ENCODE measurements at regions not wholly inside any gene's neighbourhood (a gene's known extent, or its start where the extent isn't known, plus 50 kb on each side); places are given as distances from the start of the nearest gene placed in this dataset.
"Not testable (repeated sequence)": the region's sequence is repeated elsewhere in the genome, so short reads cannot be mapped to it uniquely, and the experiment has no call there.

DNA sequence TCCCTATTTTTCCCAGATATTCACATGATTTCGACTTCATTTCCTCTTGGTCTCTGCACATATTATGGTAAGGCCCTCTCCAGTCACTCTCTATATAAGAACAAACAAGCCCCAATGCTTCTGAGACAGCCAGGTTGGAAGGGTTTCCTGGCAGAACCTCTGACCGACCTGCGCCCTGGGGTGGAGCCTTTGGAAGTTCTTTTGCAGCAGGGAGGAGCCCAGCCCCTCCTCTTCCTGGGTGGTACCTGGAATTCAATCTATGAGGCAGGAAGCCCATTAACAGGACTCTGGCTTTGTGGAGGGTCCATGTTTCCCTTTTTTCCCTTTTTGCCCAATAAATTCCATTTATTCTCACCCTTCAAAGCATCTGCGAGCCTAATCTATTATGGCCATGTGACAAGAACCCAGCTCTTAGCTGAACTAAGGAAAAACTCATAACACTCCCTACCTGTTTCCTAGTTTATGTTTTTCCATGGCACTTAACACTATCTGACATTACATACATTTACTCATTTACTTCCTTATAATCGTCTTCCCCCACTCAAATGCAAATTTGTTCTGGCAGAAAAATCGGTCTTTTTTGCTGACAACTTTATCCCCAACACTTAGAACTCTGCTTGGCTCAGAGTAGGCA lies 92.5 kb upstream of the FRMD4A start:
- no peak for DNase-seq

GRCh38 chr10:14422431-14422830 lies 91.7 kb upstream of the FRMD4A start:
- DNase-seq: no peak

DNA sequence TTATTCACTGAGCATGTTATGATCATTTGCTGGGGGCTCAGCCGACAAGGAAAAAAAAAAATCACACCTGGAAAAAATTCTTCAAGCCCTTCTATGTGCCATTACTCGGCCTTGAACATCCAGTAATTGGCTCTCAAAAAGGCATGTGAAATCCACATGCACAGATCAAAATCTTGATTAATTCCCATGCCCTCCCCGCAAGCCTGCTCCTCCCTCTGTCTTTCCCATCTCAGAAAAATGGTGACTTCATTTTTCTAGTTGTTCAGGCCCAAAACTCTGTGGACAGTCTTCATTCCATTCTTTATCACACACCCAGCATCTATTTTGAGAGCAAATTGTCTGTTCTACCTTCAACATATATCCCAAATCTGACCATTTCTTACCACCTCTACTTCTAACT lies 91.2 kb upstream of the FRMD4A start:
- DNase-seq: no peak

DNA sequence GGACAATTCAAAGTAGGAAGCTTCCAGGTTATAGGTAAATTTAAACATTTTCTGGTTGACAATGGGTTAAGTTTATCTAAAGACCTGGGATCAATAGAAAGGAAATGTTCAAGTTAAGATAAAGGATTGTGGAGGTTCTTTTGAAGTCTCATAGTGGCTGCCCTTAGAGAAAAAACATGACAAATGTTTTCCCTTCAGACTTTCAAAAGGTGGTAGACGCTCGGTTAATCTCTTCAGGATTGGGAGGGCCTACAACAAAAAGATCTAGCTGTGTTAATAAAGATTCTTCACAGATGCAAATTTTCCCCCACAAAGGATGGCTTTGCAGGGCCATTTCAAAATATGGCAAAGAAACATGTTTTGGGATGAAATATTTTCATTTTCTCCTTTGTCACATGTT lies 86.6 kb upstream of the FRMD4A start:
- DNase-seq: not testable (repeated sequence)

DNA sequence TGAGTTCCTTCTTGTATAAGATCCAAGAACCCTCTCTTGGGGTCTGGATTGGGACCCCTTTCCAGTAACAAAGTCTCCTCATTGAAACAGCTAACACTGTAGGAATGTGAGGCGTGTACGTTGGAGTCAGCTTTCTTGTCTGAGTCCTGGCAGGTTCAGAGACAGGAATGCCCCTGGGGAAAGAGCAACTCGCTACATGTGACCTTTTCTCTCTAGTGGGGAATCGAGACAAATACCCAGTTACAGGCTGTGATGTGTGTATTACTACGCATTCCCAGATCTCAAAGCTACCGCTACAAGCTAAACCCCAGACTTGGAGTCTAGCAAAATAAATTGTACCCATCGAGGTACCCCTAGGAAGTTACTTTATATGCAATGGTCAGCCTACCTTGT lies 85.6 kb upstream of the FRMD4A start:
- no peak for DNase-seq

DNA sequence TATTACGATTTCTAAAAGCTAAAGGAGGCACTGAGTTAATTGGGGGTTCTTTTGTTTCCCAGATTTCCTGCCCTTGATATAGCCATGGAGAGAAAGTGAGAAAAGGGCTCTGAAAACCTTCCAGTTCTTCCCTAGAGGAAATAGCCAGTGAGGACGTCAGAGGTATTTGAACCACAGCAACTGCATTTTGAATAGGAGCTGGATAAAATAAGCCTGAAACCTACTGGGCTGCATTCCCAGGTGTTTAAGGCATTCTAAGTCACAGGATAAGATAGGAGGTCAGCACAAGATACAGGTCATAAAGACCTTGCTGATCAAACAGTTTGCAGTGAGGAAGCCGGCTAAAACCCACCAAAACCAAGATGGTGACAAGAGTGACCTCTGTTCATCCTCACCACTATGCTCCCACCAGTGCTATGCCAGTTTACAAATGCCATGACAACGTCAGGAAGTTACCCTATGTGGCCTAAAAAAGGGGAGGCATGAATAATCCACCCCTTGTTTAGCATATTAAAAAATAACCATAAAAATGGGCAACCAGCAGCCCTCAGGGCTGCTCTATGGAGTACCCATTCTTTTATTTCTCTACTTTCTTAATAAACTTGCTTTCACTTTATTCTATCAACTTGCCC lies 85.1 kb upstream of the FRMD4A start:
- no peak for DNase-seq

GRCh38 chr10:14414901-14415300 lies 84.2 kb upstream of the FRMD4A start:
- DNase-seq: no peak

DNA sequence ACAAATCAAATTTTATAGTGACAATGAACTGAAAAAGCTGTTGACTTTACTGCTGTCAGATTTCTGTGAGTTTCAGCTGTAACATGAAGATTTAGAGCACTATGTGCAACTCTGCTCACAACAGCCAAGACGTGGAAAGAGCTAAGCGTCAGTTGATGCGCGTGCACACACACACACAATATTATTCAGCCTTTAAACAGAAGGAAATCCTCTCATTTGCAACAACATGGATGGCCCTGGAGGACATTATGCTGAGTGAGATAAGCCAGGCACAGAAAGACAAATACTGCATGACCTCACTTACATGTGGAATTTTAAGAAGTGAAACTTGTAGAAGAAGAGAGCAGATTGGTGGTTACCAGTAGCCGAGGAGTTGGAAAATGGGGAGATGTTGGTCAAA lies 82.8 kb upstream of the FRMD4A start:
- no peak for DNase-seq

DNA sequence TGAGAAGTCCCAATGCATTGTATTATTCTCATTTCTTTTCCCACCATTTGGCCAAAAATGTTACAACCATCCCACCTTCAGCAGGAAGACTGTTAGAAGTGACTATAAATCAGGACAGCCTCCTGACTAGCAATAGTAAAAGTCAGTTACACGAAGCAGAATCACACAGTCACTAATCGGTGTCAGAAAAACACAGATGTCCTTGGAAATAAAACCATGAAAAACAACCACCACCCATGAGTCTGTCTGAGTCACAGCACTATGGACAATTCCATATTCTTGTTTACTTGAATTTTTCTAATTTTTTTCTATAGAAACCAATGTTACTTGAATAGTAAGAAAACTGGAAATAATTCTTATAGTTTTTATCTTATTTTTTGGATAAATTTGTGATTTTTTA lies 81.9 kb upstream of the FRMD4A start:
- DNase-seq: no peak

GRCh38 chr10:14409856-14410458 lies 79.2 kb upstream of the FRMD4A start:
- DNase-seq: no peak

GRCh38 chr10:14409247-14409646 lies 78.5 kb upstream of the FRMD4A start:
- no peak for DNase-seq

DNA sequence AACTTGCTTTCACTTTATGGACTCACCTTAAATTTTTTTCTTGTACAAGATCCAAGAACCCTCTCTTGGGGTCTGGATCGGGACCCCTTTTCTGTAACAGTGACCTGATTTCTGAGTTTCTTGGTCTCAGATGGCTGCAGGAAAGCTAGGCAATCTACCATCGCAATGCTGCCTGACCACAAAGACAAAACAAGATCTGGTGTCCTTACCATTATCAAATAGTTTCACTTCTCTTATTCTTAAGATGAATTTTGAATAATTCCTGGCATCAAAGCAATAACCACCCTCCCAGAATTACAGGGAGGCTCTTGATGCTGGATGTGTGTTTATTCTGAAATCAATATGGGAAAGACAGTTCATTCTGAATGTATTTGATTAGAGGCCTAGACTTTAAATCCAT lies 77.4 kb upstream of the FRMD4A start:
- DNase-seq: no peak

- DNase-seq: no peak
Measured at GRCh38 chr10:14407567-14407966, 76.8 kb upstream of the FRMD4A start.

- no peak for DNase-seq
Measured at GRCh38 chr10:14405076-14406065, 74.6 kb upstream of the FRMD4A start.

GRCh38 chr10:14403881-14404623 lies 73.3 kb upstream of the FRMD4A start:
- DNase-seq: no peak

GRCh38 chr10:14403359-14403758 lies 72.6 kb upstream of the FRMD4A start:
- no peak for DNase-seq

DNA sequence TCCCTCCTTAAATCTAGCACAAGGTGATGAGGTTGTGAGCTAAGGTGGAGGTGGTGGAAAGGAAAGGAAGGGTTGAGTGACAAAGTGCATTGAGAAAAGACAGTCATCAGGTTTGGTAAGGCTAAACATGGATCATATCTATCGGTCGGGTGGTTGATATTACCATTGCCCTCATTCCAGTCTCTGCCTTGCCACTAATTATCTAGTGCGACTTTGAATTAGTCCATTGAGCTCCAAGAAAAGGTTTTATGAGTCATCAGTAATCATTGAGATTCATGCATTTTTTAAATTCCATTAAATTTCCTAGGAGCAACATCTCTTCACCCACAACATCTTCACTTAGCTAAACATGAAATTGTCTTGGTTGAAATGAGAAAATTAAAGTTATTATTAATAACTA lies 68.9 kb upstream of the FRMD4A start:
- no peak for DNase-seq

DNA sequence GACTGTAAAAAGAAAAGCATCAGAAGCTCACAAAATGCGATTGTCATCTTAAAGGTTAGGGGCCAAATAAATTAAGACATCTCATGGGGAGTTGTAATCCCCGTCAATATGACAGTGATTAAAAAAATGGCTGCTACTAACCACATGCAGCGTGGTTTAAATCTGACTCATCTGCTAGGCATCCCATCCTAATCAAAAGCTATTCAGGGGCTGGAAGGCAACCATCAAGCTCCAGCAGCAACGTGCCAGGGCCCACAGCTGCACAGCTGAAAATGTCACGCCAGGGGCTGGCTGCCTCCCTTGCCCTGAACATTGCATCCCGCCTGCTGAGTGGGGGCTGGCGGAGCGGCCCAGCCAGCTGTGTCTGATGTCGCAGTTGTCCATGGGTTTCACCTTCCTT lies 66.3 kb upstream of the FRMD4A start:
- peak; percentile 62 for DNase-seq

- DNase-seq: no peak
Measured at GRCh38 chr10:14396411-14397048, 65.8 kb upstream of the FRMD4A start.

DNA sequence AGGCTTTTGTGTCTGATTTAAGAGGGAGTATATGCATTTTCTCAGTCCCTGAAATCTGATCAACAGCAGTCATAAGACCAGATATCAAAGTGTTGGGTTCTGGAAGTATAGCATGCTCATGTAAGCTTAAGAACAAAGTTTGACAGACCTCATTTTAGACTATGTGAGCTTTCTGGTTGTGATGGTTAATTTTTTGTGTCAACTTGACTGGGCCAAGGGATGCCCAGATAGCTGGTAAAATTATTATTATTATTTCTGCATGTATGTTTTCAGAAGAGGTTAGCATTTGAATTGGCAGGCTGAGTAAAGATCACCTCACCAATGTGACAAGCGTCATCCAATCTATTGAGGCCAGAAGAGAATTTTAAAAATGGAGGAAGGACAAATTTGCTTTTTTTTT lies 63.5 kb upstream of the FRMD4A start:
- no peak for DNase-seq

DNA sequence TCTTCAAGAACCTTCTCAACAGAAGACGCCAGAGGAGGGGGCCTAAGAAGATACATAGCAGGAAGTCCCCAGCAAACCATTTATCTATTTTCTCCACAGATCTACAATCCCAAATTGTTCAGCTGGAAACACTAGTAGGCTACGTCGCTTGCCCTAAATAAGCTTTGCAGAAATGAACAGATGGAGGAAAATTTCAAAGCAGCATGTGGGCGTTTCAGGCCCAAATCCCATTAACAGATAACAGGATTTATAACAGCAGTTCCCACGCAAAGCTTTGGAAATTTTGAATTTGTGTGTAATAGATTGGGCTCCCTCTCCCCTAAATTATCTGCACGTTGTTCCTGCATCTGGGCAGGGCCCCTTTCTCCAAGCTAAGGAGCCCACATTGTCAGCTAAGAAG lies 60.6 kb upstream of the FRMD4A start:
- no peak for DNase-seq

DNA sequence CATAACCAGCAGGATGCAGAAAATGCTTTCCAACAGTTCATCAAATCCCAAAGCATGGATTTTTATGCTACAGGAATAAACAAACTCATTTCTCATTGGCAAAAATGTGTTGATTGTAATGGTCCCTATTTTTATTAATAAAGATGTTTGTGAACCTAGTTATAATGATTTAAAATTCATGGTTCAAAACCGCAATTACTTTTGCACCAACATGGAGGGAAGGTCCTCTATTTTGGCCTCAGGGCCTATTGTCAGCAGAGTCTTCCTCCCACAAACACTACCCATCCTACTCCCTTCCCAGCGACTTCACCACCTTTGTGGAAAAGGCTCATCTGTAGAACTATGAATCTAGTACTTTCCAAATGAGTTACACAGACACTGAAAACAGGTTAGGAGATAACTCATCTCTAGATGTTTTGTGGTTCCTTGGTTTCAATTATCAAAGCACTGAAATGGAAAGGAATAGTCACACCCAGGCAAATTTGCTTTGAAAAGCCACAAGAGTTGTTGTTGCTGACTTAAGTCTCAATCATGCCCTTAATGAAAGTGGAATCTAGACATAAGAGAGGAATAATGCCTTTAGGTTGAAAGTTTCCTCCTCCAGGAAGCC lies 59.4 kb upstream of the FRMD4A start:
- DNase-seq: no peak
